ENCODE measurements at regions not wholly inside any gene's neighbourhood (a gene's known extent, or its start where the extent isn't known, plus 50 kb on each side); places are given as distances from the start of the nearest gene placed in this dataset.

DNA sequence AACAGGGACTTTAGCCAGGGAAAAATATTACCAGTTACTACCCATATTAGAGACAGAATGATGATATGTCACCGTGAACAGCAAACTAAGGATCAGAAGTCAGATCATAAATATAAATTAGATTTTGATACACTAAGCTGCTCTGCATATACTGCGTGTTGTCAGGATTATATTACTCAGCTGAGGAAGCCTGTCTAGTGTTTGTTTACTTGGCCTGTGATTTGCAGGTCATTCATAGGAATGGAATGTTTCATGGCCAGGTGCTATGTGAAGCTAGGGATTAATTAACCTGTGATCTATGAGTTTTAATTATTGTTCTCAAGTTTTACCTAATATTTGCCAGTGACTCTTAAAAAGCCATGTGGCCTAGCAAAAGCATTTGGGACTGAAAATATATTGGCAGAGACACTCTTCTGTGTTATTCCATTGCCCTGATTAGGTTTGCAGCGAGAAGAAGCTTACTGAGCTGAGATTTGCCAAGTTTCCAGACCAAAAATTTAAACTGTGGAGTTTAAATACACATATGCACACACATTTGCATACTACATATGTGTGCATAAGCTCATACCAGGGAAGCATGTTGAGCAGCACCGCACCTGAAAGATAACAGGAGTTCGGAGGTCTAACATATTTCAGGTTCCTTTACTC lies 496.3 kb upstream of the GRIA1 start:
- peak in 2 of 3 donors; percentile 7 to 13 for DNase-seq

DNA sequence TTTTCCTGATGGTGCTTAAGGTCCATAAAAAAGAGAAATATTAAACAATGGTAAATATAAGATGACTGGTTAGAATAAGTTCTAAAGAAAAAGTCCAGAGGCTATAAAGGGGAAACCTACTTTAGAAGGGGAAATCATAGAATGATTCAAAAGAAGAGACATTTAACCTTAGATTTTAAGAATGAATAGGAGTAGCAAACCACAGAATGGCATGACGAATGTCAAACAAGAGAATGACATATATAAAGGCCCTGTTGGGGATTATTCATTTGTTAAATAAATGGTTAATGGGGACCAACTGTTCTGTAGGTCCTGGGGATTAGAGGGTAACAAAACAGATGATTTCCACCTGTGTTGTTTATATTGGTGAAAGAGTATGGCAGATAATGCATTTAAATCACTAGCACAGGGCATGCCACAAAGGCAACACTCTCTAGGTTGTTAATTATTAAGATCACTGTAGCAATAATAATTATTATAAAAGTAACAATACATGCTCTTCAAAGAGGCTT lies 495.2 kb upstream of the GRIA1 start:
- DNase-seq, result no peak

DNA sequence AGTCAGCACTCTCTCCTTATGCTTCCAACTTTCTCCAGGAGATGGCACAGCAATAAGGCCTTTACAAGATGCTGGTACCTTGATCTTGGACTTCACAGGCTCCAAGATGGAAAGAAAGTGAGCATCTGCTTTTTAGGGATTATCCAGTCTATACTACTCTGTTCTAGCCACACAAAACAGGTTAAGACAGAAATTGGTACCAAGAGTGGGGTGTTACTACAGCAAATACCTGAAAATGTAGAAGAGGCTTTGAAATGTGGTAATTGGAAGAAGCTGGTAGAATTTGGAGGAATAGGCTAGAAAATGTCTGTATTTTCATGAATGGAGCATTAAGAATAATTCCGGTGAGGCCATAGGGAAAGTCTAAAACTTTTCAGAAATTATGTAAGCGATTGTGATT lies 484.8 kb upstream of the GRIA1 start:
- DNase-seq, result no peak

DNA sequence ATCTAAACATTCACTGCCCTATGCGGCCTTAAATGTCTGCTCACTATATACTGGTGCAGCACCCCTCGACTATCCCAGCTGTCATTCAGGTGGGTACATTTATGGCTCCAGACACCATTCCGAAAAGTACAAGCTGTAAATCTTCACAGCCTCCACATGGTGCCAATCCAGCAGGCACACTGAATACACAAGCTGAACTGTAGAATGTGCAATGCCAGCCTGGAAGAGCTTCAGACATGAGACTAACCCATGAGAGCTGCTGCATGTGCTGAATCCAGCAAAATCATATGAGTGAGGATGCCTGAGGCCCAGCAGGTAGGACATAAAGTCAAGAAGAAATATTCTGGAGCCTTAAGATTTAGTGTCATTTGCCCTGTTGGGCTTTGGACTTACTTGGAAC lies 483.8 kb upstream of the GRIA1 start:
- DNase-seq, result no peak

DNA sequence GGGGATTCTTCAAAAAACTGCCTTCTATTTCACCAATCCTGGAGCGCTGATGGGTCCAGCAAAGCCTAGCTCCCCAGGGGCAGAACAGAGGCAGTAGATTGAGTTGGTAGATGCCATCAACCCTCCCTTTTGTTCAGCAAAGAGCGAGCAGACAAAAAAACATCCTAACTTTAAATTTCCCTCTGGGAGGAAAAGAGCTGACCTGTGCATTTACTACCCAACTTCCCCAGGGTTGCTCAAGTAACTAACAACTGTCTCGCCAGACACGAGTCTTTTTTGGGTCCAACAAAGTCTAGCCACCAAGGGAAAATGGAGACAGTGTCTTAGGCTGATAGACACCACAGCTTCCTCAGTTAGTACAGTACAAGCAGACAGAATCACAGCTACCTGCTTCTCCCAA lies 476.3 kb upstream of the GRIA1 start:
- no peak for DNase-seq

DNA sequence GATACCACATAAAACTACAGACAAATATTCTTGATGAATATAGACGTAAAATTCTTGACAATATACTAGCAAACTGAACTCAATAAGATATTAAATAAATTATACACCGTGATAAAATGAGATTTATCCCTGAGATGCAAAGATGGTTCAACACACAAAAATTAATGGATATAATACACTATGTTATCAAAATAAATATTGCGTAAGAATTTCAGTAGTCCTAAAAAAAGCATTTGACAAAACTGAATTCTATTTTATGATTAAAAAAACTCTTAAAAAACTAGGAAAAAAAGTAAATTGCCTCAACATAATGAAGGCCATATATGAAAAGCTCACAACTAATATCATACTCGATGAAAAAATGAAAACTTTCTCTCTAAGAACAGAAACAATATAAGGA lies 472.3 kb upstream of the GRIA1 start:
- DNase-seq, result no peak

DNA sequence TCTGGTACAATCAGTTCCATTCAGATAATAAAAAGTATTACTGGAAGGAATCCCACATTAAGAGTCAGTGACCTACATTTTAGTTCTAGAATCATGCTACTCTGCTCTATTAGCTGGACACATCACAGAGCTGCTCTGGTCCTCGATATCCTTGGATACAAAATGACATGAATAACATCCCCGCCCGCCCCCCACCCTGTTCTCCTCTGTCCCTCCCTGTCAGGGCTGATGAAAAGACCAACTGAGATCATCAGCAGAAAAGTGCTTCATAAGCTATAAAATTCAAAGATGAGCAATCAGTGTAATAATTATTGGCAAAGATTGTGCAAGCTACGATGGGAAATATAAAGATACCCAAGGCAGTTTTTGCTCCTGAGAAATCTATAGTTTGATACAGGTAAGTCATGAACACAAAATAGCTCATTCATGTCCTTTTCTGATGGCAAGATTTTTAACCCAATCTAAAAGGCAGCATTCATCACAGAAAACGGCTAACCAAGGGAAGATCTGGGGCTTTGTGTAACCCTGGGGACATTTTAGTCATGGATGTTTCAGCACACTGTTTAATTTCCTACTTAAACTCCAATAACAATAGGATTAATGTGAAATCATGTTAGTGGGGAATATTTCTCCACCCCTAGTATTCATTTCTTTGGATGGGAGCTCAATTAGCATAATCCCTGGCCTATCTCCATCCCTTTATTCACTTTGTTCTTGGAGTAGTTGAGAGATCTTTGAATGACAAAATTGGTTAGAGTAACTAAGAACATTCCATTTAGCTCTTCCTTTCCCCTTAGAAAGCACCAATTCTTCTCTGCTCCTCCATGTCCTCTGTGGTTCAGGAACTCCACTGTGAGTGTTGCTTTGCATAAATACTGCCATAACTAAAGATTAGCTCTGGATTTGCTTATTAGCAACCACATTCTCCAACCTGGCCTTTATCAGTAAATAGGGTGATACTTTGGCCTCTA lies 459.4 kb upstream of the GRIA1 start:
- no peak for DNase-seq

DNA sequence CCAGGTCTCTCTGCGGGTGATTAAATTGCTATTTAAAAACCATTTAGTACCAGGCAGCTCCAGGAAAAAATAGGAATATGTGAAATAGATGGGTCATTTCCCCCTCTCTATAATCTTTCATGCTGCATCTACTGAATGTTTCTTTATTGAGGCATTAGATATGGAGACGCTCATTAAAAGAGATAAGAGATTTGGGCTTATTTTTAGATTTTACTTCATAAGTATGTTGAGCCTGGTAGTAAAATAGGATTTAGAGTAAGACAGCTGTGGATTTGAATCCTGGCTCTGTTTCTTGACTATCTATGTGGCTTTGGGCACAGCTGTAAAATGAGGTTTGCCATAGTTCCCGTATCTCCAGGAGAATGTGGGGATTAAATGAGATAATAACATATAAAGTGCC lies 451.0 kb upstream of the GRIA1 start:
- no peak for DNase-seq

DNA sequence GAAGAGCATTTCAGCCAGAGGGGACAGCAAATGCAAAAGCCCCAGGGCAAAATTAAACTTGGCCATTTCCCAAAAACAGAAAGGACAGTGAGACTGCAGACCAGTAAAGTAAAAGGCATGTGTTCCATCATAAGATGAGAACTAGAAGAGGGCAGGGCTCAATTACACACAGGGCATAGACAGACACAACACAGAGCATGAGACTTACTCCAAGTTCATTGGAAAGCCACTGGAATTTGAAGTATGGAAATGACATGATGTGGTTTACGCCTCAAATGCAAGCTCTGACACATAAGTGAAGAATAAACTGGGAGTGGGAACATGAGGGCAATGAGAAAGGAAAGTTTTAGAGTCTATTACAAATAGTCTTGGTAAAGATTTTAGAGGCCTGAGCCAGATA lies 446.6 kb upstream of the GRIA1 start:
- peak in 1 of 3 donors; percentile 73 for DNase-seq

DNA sequence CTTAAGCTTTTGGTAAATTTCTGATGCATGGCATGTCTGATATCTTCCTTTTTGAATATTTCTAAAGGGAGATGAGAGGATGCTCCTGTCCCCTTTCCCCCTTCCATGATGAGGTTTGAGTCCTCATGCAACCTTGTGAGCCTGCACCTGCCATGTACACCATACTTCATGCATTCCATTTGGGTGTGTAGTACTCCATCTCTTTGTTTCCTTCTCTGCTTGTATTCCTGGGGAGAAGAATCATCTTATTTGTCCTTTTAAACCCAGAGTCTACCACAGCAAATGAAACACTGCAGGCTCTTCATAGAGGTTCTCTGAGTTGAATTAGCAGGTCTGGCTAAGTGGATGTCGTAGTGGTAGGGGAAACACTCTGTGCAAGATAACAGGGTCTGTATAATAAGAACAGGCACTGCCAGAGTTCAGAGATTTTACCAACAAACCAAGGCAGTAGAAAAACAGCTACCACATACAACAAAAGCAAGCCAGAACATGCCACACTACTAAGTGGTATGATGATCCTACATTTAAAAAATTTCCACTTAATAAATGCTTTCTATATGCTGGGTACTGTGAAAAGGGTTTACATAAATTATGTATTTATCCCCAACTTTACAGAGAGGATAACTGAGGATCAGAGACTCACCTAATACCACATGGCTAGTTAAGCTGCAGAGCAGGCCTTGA lies 439.8 kb upstream of the GRIA1 start:
- DNase-seq, result no peak

DNA sequence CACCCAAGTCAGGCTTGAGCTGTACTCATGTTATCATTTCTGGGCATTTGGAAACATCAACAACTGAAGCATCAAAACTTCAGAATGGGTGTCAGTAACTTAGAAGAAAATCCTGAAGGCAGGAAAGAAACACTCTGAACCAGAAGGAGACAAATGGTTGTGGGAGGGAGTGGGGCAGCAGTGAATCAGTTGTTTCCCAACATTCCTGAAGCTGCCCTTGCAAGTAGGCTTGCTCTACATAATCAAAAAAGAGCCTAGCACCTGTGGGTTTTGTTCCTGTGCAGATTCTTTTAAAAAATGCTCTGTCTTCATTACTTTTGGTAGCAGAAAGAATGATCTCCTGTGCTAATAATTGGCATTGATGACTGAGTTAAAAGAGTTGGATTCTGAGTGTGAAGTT lies 424.2 kb upstream of the GRIA1 start:
- no peak for DNase-seq

DNA sequence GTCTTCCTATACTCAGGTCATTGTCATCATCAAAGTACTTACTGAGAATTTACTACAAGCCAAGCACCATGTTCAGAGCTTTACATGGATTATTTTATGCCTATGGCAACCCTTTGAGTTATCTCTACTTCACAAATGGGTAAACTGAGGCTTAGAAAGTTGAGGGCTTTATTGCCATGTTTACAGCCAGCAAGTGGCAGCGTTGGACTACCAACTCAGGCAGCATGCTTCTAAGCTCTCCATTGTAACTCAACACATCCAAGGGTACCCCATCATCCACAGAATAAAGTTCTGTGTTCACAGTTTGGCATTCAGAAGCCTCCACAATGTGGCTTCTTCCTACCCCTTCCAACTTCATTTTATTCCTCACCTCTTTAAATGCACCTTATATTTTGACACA lies 422.6 kb upstream of the GRIA1 start:
- DNase-seq, result no peak

DNA sequence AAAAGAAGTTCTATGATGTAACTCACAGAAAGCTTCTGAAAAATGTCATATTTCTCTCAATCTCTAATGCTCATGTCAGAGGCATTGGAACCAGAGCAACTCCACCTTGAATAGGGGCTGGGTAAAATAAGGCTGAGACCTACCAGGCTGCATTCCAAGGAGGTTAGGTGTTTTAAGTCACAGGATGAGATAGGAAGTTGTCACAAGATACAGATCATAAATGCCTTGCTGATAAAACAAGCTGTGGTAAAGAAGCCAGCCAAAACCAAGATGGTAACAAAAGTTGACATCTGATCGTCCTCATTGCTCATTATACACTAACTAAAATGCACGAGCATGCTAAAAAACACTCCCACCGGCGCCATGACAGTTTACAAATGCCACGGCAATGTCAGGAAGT lies 411.1 kb upstream of the GRIA1 start:
- no peak for DNase-seq

DNA sequence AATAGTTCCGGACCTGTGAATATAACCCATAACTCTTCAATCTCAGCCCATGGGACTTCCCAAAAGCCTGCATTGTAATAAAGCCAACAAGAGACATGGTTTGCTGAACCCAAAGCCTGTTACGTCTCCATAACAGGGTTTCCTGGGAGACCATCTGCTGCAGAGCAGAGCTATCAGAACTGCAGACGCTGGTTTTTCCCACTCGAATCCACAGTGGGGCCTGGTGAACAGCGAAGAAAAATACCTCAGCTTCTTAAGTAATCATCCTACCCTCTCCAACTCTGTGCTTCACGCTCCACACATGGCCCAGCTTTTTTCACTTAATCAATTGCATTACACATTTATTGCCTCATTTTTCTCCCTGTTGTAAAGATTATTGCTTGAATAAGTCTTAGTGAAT lies 409.5 kb upstream of the GRIA1 start:
- DNase-seq, result peak in 1 of 3 donors; percentile 16

DNA sequence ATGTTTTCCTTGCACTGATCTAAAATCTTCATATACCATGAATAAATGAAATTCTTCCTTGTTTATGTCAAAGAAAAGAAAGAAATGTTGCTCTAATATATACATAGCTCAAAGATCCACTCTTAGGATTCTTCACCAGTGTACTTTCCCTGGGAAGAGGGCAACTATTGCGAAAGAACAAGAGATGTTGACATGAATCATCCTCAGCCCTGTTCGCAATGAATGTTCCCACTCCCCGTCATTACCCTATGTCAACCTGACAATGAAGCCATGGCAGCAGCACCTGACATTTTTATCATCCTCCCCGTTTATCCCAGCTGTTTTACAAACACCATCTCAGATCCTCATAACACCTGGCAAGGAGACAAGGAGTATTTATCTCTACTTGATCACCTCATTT lies 409.1 kb upstream of the GRIA1 start:
- no peak for DNase-seq

DNA sequence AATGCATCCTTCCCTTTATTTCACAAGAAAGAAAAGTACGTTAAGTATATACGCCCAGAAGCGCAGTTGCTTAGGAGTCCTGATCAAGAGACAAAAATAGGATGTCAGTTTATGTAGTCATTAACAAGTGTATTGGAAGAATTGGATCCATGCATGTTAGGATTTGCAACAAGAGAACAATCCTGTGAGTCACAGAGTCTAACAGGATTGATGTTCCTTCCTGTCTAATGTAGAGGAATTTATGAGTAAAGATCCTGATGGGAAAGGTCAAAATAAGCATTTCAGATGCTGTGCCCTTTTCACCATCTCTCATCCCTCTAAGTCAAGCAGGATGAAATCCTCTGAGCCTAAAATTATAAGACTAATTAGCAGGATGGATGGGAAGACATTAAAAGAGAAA lies 406.0 kb upstream of the GRIA1 start:
- no peak for DNase-seq

DNA sequence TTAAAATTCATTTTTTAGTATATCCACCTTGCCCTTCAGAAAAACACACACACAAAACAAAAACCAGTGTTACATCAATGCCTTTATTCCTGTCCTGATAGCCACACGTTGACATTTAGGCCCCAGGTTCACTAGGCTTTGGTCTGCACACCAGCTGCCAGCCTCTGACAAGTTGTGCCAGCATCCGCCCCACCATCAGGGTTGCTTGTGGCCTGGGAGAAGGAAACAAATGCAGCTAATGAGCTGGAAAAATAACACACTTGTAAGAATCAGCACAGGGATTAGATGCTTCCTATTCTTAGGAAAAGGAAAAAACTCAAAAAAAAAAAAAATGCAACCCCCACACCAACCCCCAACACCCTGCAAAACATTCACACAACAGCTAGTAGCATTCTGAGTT lies 404.0 kb upstream of the GRIA1 start:
- DNase-seq, result no peak

DNA sequence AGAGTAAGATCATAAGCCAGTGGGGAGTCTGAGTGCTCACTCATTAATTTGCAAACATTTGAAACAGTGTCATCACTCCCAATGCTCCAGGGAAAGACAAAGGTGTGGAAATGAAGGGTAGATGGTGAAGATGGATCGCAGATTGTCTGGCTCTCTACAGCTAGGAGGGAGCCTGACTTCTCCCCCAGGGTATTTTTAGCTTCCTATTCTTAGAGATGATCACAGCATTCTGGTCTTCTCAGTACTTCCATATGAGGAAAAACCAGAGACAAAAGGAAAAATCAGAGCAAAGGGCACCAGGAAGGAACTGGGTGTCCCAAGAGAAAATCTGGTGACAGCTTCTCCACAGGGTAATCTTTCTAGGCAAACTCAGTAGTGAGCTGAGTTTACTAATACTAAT lies 401.9 kb upstream of the GRIA1 start:
- peak in 1 of 3 donors; percentile 12 for DNase-seq

DNA sequence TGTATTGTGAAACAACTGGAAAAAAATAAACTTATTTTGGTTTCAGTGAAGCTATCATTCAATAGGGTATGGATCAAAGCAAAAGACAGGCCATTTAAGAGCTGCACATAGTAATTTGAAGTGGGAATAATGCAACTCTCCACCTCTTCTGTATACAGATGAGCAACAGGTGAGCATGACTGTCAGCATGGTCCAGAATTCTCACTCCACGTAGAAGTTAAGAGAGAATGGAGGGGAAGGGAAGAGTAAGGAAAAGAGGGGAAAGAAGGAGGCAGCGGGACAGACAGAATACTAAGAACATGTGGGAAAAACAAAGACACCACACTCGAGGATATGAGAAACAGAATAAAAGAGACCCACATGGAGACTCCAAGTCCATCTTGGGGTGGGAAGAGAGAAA lies 396.1 kb upstream of the GRIA1 start:
- DNase-seq, result no peak

DNA sequence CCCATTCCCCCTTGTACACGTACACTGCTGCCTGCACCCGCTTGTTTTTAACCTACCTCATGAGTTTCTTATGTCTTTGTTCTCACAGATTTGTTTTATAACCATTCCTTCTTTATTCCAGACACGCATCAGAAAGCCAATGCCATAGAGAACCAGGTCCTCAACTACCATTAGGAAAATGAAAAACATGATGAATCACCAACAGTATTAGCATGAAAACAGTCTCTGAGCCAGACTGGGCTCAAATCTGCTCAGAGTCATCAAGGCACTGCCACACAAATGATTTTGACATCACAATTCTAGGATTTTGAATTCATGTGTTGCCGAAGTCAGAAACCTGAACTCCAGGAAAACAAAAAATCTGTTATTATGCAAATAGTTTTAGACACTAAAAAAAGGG lies 394.1 kb upstream of the GRIA1 start:
- no peak for DNase-seq

DNA sequence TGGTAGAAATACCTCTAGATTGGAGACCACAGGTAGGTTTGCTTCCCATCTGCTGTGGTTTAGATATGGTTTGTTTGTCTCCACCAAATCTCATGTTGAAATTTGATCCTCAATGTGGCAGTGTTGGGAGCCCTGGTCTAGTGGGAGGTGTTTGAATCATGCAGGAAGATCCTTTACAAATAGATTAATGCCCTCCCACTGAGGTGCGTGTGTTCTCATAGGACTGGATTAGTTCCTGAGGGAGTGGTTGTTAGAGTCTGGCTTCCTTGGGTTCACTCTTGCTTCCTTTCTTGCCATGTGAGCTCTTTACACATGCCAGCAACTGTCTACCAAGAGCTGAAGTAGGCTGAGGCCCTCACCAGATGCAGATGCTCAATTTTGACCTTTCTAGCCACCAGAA lies 391.1 kb upstream of the GRIA1 start:
- no peak for DNase-seq

All from muscle of back (tissue), 3 donors.